T-helper 9 cell (primary cell): ENCODE measurements at regions not wholly inside any gene's neighbourhood (a gene's known extent, or its start where the extent isn't known, plus 50 kb on each side); places are given as distances from the start of the nearest gene placed in this dataset.

Experiments used
- DNase-seq: peaks from one replicate; pipeline ENCODE4 v3.0.0-alpha.2; 2020

DNA sequence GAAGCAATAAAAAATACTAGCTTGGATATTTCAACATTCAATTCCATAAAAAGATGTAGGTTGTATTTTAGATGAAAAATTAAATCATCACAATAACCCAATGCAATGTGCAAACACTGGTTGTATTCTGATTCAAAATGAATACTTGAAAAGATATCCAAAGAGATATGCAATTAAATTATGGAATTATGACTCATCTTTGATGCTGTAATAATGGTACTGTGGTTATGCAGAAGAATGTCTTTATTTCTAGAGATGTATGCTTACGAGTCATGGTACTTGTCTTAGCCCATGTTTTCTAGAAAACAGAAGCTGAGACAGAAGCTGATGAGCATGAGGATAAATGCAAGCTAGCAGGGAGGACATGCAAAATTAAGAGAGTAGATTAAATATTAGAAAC is 1941.4 kb upstream of the NUDT12 start:
- no peak for DNase-seq

DNA sequence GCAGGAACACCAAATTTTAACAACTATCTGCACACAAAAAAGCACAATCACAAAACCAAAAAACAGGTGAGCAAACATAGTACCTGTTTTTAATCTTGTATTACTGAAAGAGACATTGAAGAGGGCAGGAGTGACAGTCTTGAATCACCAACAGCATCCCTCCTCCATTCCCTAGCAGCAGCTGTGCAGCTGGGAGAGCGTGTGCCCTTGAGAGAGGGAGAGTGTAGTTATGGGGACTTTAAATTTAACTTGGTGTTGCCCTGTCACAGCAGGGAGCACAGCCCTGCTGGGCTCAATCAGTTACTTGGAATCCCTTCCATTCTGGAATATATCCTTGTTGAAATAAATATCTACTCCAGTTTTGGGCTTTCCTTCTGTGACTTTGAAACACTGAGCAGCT is 1938.7 kb upstream of the NUDT12 start:
- no peak for DNase-seq

DNA sequence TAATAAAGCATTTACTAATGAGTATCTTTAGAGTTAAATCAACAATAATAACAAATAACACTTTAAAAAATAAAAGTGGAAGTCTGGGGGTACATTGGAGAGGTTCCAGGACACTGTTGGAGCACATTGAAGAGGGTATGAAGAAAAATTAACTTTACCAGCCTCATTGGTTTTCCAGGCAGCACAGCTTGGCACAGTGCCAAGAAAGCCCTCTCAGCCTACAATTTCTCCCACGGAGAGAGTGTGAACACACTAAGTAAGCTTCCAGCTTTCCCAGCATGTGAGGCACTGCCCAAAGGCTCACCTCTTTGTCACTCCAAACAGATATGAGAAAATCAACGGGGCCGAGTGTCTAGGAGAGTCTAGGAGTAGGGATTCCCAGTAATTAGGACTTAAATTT is 1912.8 kb upstream of the NUDT12 start:
- DNase-seq: no peak

DNA sequence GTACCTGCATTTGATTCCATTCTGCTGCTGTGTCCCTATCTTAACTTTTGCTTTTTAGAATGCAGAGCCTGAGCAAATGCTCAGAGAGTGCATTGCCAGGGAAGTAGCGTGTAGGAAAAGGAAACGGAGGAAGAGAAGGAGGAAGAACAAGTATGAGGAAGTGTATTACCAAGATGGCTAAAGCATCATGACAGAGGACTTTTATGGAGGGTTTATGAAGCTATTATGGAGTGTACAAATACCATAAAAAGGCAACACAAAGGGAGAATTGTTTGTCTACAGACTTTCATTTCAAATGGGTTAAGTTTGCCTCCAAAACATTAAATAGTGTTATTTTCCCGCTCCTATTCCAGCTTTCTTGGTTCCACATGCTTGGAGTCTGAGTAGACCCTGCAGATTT is 1899.8 kb upstream of the NUDT12 start:
- DNase-seq: no peak

DNA sequence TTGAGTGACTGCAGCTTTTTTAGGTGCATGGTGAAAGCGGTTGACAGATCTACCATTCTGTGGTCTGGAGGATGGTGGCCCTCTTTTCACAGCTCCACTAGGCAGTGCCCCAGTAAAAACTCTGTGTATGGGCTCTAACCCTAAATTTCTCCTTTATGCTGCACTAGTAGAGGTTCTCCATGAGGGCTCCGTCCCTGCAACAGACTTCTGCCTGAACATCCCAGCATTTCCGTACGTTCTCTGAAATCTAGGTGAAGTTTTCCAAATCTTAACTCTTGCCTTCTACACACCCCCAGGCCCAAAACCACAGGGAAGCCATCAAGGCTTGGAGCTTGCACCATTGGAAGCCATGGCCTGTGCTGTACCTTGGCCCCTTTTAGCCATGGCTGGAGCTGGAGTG is 1898.1 kb upstream of the NUDT12 start:
- DNase-seq: no peak

DNA sequence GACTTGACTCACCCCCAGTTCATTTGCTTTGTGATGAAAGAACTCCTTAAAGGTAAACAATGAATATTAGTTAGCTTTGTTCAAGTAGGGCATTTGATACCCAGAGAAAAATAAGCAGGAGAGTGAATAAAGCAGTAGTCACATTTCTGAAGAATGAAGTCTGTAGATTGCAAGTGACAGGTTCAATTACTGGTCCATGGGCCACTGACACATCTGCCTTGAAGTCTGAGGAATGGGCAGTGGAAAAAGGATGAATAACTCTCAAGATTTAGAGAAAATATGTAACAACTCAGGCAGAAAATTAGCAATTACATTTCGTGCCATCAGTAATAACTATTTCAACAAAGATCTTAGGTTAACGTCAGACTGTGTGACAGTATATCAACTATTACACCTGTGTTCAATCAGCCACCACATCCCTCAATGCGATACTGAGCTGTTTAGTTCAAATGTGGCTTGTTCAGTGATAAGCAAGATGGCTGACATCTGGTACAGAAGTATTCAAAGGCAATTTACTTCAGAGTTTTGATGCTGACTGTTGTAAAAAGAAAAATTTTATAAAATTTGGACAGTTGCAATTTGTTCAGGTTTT is 1890.7 kb upstream of the NUDT12 start:
- DNase-seq: no peak

DNA sequence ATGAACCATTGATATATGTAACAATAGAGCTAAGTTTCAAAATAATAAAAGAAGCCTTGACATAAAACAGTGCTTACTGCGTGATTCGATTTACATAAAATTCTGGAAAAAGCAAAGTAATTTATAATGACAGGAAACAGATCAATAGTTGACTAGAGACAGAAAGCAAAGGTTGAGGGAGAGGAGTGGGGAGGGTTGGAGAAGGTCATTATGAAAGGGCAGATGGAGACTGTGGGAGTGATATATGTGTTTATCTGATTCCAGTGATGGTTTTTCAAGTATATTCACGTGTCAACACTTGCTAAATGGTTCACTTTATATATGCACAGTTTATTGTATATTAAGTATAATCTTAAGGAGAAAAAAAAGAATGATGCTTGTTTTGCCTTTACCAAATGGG is 1885.7 kb upstream of the NUDT12 start:
- no peak for DNase-seq

DNA sequence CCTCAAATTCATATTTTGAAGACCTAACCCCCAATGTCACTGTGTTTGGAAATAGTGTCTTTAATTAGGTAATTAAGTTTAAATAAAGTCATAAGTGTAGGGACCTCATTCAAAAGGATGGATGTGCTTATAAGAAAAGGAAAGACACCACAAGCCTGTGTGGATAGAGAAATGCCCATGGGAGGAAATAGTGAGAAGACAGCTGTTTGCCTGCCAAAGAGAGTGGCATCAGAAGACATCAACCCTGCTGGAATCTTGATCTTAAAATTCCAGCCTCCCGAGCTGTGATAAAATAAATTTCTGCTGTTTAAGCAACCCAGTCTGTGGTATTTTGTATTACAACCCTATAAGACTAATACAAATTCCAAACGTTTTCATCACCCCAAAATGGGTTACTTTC is 1867.9 kb upstream of the NUDT12 start:
- no peak for DNase-seq

DNA sequence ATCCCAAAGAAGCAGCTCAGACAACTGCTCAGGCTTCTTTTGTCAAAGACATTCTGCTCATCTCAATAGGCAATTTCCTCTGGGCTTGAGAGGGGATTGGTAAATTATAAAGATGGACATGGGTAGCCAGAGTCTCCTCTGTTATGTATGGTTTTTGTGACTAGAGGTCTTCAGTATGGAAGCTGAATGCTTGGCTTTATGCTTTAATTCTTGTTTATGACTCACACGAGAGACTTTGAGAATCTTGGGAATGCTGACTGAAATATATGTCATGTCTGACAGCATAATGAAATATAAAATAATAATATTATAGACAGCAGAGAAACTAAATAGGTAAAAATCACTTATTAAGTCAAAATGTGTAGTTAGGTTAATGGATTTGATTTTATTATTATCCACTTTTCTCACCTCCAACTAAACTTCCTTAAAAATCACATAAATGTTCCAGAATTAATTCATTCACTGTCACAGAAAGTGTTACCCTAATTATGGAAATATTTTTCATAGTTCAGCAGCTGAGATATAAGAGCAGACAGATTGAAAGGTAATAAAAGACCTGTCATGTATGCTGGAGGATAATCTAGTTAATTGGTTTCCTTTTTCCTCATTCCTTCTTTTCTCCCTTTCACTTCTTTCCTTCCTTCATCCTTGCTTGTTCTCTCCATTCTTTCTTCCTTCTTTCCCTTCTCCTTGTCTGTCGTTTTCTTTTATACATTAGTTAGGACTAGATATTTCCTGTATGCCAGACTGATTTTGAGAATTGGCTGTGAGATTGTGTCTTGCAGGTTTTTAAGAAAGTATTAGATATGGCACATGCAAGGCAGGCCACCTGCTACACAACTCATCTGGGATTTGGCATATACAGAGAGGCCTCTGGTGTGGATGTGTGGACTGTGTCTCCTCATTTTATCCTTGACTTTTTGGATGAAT is 1866.1 kb upstream of the NUDT12 start:
- DNase-seq: no peak

DNA sequence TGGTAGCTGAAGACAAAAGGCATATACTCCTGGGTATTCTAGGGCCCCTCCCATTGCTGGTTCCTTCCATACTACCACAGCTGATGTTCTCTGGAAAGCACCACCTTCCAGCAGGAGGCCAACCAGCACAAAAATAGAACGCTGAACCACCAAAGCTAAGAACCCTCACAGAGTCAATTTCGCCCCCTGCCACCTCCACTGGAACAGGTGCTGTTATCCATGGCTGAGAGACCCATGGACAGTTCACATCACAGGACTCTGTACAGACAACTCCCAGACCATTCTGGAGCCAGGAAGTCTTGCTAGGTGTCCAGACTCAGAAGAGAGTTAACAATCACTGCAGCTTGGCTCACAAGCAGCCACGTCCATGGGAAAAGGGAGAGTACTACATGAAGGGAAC is 1851.5 kb upstream of the NUDT12 start:
- DNase-seq: no peak

DNA sequence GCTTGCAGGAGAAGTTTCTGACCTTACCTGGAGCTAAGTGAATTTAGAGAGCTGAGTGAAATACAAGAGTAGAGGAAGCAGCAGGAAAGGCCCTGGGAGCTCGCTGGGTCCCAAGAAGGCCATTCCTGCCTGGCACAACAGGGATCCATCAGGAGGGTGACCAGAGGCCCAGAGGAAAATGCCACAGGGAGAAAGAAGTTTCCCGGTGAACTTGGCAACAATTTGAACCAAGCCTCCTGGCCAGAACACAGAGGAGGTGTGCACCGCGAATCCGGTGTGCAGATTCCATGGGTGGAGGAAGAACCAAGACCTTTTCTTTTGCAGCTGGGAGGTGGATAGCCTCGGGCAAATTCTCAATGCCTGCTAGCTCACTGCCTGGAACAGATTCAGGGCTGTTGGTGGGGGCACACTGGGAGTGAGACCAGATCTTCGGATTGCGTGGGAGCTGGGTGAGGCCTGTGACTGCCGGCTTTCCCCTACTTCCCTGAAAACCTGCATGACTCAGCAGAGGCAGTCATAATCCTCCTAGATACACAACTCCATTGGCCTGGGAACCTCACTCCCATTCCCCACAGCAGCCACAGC is 1850.9 kb upstream of the NUDT12 start:
- DNase-seq: no peak

DNA sequence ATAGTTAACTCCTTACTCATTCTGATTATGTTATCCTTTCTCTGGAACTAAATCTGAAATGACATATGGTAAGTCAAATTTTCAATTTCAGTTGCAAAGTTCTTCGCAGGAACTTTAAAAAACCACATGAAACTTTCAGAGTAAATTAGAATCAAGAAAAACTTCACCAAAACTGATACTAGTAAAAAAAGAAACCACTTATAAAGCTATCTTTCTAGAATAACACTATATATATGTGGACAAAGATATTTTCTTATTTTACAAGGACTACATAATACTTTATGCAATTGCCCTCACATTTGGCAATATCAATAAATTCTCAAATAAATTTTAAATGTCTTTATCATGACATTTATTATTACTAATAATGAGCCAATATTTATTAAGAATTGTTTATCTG is 1847.1 kb upstream of the NUDT12 start:
- no peak for DNase-seq

DNA sequence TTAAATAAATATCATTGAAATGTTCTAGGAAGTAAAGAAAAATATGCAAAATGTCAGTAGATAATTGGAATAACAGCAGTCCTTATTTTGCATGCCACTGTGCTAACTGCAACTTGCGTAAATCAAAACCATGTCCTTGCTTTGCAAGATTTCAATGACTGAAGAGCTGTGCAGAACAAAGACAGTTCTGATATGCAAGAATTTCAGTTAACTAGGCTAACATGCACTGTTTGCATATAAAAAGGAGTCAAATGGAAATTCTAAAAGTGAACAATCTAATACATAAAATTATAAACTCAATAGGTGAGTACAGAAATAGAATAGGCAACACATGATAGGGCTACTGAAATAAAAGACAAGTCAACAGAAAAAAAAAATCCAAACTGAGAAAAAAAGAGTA is 1844.6 kb upstream of the NUDT12 start:
- DNase-seq: no peak

DNA sequence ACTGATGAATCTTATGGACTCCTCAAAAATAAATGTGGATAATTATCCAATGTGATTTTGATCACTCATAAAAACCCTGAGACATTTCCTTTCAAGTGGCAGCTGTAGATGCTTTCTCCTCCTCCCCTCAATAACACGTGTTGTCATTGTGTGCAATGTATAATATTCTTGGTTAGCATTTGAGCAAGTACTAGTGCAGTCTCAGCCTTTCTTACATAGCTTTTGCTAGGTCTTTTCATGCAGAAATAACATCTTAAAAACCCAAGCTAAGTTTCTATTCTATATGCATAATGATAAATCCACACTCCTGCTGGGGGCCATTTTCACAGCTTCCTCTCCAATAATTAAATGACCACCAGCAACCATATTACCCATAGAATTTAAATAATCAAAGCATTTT is 1835.2 kb upstream of the NUDT12 start:
- DNase-seq: no peak

DNA sequence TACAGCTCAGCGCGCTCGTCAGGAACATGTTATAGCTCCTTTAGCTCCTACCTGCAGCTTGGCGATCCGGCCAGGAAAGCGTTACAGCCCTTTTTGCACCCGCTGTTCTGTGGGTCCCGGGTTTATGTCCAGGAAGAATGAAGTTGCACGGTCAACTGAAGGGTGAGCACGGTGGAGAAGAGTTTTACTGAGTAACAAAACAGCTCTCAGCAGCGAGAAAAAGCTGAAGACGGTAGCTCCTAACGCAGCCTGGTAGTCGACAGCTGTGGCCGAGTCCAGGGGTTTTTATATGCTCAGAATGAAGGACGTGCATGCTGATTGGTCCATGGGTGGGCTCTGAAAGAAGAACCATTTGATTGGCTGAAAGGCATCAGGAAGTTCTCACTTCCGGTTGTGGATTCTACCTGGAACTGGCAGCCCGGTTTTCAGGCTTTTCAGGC is 1830.1 kb upstream of the NUDT12 start:
- DNase-seq: no peak

DNA sequence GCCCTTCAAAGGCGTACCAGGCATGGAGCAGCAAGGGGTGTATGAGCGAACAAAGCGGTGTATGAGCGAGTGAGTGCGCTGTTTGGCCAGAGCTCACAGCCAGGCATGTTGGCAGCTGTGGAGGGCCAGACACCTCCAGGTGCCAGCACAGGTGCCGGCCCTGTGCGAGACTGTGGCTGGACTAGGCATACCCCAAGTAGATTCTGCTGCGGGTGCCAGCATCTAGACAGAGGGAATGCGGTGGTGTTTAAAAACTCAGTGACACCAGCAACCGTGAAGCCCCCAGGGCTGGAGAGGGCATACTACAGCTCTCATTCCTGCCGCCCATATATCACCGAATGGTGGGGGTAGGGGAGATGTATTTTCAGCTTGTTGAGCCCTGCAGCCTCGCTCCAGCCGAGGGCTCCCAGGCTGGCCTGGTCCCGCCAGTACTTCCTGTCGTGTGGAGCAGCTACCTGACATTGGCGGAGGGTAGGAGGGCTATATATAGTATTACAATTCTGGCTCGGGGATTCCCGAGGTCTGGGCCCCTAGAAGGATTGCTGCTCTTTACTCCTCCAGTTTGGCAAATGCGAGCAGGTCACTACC is 1829.6 kb upstream of the NUDT12 start:
- no peak for DNase-seq

DNA sequence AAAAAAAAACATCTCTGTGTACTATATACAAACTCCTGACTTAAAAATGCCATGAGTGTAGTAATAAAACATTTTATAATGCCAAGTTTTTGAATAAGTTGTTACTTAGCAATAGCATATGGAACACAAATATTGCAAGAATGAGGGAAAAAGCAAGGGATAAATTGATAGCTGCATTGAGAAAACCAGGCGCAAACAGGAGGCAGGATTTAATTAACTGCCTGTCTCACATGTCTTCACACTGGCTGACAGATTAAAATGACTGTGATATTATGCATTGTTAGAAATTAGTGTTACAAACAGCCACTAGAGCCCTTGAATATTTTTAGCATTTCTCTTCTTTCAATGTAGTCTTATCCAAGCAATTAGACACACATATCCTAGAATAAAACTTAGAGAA is 1817.5 kb upstream of the NUDT12 start:
- DNase-seq: no peak

DNA sequence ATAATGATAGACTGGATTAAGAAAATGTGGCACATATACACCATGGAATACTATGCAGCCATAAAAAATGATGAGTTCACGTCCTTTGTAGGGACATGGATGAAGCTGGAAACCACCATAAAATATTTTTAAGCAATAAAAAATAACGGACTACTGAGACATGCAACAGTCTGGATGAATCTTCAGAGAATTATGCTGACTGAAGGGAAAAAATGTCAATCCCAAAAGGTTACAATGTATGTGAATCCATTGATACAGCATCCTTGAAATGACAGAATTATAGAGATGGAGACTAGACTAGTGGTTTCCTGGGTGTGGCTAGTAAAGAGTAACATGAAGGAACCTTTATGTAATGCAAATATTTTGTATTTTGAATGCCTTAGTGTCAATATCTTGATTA is 1808.6 kb upstream of the NUDT12 start:
- DNase-seq: no peak

DNA sequence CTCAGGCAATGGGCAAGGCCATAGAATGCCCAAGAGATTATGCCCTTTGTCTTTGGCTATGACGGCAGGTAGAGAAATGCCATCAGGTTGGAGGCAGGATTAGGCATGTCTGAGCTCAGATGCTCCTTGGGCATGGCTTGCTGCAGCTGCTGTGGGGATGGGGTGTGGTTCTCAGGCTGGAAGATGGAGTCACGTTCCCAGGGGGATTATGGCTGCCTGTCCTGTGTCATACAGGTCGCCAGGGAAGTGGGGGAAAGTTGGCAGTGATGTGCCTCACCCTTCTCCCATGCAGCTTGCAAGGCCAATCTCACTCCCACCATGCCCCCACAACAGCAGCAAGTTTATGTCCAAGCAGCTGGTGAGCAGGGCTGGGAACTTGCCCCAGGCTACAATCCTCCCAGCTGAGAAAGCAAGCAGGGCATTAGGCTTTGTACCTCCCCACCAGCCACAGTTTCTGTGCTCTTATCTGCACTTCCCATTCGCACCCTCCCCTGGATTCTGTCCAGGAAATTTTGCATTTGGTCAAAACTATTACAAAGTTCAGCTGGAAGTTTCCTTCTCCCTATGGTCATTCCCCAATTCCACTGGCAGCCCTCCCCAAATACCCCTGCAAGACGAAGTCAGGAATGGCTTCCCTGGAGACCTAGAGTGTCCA is 1788.0 kb upstream of the NUDT12 start:
- no peak for DNase-seq

DNA sequence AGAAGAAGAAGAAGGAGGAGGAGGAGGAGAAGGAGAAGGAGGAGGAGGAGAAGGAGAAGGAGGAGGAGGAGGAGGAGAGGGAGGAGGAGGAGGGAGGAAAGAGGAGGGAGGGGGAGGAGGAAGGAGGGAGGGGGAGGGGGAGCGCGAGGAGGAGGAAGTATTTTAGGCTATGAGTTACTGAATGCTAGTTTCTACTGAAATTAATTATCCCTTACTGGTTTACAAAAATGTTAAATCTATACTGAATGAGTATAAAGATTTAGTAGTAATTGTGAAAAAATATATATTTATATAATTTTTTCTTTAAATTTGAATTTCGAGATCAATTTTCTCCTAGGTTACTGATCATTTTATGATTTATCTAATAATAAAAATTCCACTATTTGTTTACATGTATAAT is 1769.0 kb upstream of the NUDT12 start:
- DNase-seq: no peak

DNA sequence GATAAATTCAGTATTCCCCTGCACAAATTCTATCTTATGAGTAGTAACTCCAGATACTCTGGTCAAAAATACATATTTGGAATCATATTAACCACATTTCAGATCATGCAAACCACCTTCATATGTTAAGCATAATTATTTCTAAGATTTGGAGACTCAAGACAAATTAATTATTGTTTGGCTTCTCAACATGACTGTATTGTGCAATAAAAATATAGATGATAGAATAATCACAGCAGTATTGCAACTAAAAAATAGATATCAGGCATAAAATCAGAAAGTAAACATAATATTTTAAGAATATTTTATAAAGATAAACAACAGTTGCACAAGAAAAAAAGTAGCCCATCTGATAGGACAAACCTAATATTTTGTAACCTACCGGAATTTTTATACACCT is 1767.6 kb upstream of the NUDT12 start:
- no peak for DNase-seq

DNA sequence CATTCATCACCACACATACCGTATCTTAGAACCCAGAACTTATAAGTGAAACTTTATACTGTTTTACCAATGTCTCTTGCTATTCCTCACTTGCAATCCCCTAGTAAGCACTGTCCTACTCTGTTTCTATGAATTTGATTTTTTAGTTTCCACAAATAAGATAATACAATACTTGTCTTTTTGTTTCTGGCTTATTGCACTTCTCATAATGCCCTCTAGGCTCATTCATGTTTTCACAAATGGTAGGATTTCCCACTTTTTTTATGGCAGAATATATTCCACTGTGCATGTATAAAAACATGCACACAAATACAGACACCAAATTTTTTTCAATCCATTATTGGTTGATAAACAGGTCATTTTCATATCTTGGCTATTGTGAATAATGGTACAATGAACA is 1742.3 kb upstream of the NUDT12 start:
- DNase-seq: no peak

DNA sequence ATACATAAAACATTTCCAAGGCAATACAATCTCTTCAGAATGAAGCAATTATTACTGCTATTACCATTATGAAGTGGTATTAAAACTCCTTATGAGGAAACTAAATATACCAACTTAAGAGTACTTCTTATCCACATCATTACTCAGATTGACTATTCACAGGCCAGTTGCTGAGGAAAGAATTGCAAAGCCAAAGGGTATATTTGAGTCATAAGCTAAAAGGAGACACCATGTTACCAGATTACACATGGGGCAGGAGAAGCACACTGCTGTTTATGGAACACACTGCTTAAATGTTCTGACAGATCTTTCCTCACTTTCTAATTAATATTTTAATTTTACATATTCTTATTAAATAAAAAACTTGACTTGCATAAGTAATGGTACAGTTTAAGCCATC is 1726.4 kb upstream of the NUDT12 start:
- no peak for DNase-seq
